B cell (primary cell): ENCODE measurements at regions not wholly inside any gene's neighbourhood (a gene's known extent, or its start where the extent isn't known, plus 50 kb on each side); places are given as distances from the start of the nearest gene placed in this dataset.

ENCODE experiments used
- CTCF ChIP-seq: fragments of 200-600 bp; IDR thresholded peaks from one replicate; pipeline ENCODE4 v1.8.0; 2022; ENCODE audit warnings: antibody characterized with exemption, mild to moderate bottlenecking
- EZH2 ChIP-seq: IDR thresholded peaks from 2 replicates; pipeline ENCODE4 v1.6.1; 2012; ENCODE audit warnings: borderline replicate concordance, low read depth, mild to moderate bottlenecking, moderate library complexity, low read length; ENCODE audit not compliant: insufficient read depth, poor library complexity, severe bottlenecking

- TF ChIP-seq CTCF (no peak), EZH2 (no peak)
Measured at GRCh38 chr3:124082343-124082742, 90.4 kb upstream of the ROPN1 start.
